ENCODE measurements at regions not wholly inside any gene's neighbourhood (a gene's known extent, or its start where the extent isn't known, plus 50 kb on each side); places are given as distances from the start of the nearest gene placed in this dataset.
"Not testable (repeated sequence)": the region's sequence is repeated elsewhere in the genome, so short reads cannot be mapped to it uniquely, and the experiment has no call there.

GRCh38 chr11:134944131-134944530 is 532.1 kb upstream of the B3GAT1 start:
- no peak for DNase-seq (ENCODE audit: low read depth)

GRCh38 chr11:134943544-134943943 is 531.5 kb upstream of the B3GAT1 start:
- DNase-seq (ENCODE audit: low read depth) = no peak

DNA sequence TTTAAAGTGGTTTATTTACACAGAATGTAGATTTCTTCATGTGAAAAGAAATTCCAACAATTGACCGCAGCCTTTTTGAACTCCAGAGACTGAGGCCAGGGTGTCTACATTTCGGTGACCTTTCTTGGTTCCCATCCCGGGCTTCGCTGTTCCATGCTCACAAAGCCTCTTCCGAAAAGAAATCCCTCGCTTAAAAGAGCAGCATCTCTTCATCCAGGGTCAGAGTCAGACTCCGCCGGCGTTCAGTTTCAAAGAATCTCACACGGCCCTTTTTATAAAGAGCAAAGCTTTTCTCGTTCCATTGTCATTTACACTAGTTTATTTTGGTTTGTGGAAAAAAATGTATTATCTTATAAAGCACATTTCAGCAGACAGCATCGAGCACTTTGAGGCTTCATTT is 530.6 kb upstream of the B3GAT1 start:
- DNase-seq (ENCODE audit: low read depth) = no peak

- DNase-seq (ENCODE audit: low read depth) = not testable (repeated sequence)
These were observed 530.0 kb upstream of the B3GAT1 start for GRCh38 chr11:134941936-134942600.

GRCh38 chr11:134941326-134941725 is 529.3 kb upstream of the B3GAT1 start:
- no peak for DNase-seq (ENCODE audit: low read depth)

DNA sequence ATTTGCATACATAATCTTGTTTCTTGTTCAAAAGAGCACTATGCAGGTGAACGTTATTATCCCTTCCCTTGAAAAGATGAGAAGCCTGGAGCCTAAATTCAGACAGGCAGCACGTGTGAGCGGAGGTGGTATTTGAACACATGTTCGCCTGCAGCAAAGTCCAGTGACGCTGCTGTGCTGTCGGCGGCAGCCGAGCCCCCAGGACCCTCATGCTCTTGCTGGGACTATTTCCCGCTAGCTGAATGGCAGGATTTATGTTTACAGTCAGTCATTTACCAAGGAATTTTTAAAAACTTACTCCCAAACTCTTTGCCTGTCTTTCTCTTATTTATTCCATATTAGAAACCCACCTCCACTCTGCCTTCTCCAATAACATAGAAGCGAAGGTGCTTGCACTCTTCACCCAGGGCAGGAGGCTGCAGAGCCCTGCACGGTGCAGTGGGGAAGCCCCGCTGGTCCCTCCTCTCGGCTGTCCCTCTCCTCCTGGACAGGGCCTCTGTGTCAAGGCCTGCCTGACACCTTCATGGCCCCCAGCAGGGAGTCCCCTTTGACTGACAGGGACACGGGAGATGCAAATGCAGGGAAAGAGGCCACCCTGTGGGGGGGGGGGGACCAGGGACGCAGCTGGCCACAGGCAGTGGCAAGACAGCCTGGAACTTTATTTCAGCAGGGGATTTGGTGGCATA is 528.5 kb upstream of the B3GAT1 start:
- DNase-seq (ENCODE audit: low read depth) = no peak

DNA sequence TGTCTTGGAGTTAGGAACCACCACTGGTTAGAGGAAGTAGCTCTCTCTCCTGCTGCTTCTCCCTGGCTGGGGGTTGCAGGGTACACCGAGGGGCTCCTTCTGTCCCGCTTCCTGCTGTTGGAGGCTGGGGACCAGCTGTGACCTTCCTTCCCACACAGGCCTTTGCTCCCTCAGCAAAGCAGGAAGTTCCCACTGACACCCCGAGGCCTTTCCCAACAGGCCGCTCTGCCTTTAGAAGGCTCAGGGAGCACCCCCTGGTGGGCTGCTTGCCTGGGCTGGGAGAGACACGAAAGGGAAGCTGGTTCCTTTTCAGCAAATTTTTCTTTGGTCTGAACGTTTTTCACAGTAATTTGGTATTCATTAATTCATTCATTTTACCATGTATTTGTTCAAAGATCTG is 527.9 kb upstream of the B3GAT1 start:
- no peak for DNase-seq (ENCODE audit: low read depth)

GRCh38 chr11:134939031-134939430 is 527.0 kb upstream of the B3GAT1 start:
- no peak for DNase-seq (ENCODE audit: low read depth)

DNA sequence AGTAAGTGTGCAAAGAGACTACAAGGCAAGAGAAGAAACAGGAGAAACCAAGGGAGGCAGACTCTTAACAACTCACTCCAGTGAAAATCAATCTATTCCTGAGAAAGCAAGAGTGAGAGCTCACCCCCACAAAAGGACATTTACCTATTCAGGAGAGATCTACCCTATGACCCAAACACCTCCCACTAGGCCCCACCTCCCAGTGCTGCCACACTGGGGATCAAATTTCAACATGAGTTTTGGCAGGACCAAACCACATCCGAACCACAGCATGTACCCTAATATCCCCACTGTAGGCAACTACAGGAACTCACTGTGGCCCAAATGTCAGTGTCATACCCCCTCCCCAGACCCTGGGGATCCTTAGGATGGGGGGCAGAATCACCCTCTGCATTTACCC is 526.2 kb upstream of the B3GAT1 start:
- DNase-seq (ENCODE audit: low read depth) = no peak

DNA sequence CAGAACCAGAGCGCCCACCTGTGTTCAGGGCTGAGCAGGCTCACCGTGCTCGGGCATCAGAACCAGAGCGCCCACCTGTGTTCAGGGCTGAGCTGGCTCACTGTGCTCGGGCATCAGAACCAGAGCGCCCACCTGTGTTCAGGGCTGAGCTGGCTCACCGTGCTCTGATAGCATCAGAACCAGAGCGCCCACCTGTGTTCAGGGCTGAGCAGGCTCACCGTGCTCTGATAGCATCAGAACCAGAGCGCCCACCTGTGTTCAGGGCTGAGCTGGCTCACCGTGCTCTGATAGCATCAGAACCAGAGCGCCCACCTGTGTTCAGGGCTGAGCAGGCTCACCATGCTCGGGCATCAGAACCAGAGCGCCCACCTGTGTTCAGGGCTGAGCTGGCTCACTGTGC is 525.2 kb upstream of the B3GAT1 start:
- not testable (repeated sequence) for DNase-seq (ENCODE audit: low read depth)

GRCh38 chr11:134932761-134933160 is 520.7 kb upstream of the B3GAT1 start:
- DNase-seq (ENCODE audit: low read depth) = no peak

DNA sequence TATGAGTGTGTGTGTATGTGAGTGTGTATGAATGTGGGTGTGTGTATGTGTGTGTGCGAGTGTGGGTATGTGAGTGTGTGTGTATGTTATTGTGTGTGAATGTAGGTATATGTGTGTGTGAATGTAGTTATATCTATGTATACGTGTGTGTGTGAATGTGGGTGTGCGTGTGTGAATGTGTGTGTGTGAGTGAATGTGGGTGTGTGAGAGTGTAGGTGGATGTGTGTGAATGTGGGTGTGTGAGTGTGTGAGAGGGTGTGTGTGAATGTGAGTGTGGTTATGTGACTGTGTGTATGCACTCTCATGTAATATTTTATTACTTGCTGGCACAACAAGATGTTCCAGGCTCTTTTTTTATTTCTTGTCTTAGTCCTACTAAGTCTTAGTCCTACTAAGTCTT is 513.4 kb upstream of the B3GAT1 start:
- DNase-seq (ENCODE audit: low read depth) = no peak

GRCh38 chr11:134923441-134923840 is 511.4 kb upstream of the B3GAT1 start:
- DNase-seq (ENCODE audit: low read depth) = no peak

GRCh38 chr11:134921938-134922337 is 509.9 kb upstream of the B3GAT1 start:
- no peak for DNase-seq (ENCODE audit: low read depth)

GRCh38 chr11:134920851-134921608 is 509.0 kb upstream of the B3GAT1 start:
- no peak for DNase-seq (ENCODE audit: low read depth)

GRCh38 chr11:134916421-134917213 is 504.6 kb upstream of the B3GAT1 start:
- DNase-seq (ENCODE audit: low read depth) = no peak

DNA sequence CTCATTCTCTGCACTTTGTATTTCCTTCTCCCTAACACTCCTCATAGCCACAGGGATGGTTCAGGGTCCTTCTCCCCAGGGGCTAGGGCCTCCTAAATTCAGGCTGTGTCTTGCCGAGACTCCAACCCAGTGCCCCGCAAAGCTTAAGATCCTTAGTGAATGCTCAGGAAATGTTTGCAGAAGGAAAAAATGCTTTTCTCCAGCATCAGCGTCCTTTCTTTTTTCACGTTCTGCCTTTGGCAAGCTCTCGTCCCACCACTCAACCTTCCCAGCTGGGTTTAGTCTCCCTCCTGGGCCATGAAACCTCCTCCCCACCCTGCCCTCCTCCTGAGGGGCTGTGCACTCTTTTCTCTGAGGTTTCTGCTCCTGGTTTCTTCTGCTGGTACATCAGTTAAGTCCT is 503.8 kb upstream of the B3GAT1 start:
- no peak for DNase-seq (ENCODE audit: low read depth)

DNA sequence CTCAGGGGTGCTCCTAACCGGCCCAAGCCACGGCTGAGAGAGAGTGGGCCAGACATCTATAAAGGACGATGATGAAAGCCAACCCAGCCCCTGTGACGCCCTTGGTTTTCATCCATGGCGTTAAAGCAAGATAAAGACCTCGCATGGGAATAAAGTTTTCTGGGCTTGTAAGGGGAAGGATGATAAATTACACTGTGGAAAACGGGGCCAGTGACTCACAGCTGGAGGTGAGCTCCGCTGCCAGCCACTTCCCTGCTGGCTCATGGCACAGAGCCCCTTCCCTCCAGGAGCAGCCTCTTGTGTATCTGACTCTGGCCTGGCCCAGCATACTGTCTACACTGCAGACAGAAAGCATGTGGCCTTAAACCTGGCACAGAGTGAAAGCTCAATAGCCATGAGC is 503.2 kb upstream of the B3GAT1 start:
- DNase-seq (ENCODE audit: low read depth) = no peak

GRCh38 chr11:134913999-134914590 is 502.1 kb upstream of the B3GAT1 start:
- DNase-seq (ENCODE audit: low read depth) = no peak

DNA sequence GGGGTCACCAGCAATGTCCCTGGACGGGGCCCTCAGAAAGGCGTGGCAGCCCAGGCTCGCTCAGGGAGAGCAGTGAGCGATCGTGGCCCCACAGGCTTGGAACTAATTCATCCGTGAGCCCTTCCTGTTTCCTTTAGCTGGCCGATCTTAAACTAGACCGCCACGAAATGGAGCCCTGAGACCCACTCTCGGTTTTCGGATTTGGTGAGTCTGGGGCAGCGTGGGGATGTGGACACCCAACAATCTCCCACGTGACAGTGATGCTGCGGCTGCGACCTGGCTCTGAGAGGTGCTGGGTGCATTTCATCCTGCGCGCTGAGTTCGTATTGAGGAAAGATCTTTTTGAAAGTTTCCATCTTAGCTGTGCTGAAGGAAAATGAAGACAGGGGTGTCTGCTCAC is 501.3 kb upstream of the B3GAT1 start:
- no peak for DNase-seq (ENCODE audit: low read depth)

DNA sequence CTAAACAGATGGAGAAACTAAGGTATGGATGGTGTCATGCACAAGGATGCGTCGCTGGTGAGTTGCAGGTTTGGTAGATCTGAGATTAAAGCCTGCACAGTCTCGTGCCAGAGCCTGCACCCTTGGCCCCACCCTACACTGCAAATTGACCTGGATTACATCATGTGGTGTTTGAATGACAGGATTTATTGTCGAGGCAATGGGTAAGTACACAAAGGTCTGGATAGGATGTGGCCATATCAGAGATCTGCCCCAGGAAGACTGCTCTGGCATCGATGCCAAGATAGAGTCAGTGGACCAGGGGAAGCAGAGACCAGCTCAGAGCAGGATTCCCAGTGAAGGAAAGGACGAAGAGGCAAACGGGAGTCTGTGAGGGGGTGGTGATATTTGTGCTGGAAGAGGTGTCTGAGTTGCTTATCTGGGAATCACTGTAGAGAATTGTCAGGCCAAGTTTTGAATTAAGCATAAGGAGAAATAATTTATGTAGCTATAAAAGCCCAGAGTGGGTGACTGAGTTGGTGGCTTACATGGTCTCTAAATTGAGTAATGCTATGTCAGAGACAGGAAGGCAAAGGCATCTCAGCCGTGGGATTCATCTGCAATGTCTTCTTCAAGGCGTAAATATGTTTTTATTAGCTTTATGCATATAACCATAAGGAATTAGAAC is 499.6 kb upstream of the B3GAT1 start:
- DNase-seq (ENCODE audit: low read depth) = no peak
